ENCODE measurements at regions not wholly inside any gene's neighbourhood (a gene's known extent, or its start where the extent isn't known, plus 50 kb on each side); places are given as distances from the start of the nearest gene placed in this dataset.
A peak's percentile ranks its signal among the peaks of the same experiment; 100 is the strongest.

- ATAC-seq: no peak
Measured at GRCh38 chr4:18366892-18367291, 345.3 kb upstream of the LCORL start.

GRCh38 chr4:18366136-18366535 is 344.6 kb upstream of the LCORL start:
- Histone ChIP-seq H3K27ac (no peak overlapping the region), H3K36me3 (replicated peaks in 1 of 2; ENCODE audit: insufficient read depth in 1 of 2, low read depth in 2 of 2) (no peaks in the 10 kb centered on the region), H3K4me1 (no peaks in the 10 kb centered on the region), H3K4me3 (no peak overlapping the region), H3K27me3 (no peaks in the 10 kb centered on the region), H3K9me3 (no peaks in the 10 kb centered on the region)
- DNase-seq (no peak), ATAC-seq (no peak)
- intact Hi-C loops (cut with DNase I): no loop called here
- 61 to 68% methylated on average over 3 of the region's 3 CpGs for WGBS, 2 donors
- no peak for TF ChIP-seq POLR2A (IDR thresholded peaks at IDR 0.05)
- no peak for TF ChIP-seq CTCF (IDR thresholded peaks at IDR 0.05)

More at GRCh38 chr4:18366892-18367291, 345.3 kb upstream of the LCORL start:
- H3K9me3 ChIP-seq: no peaks in the 10 kb centered on the region
- H3K4me1 ChIP-seq: no peaks in the 10 kb centered on the region
- TF ChIP-seq POLR2A (IDR thresholded peaks at IDR 0.05) (no peak), CTCF (IDR thresholded peaks at IDR 0.05) (peak; percentile 9 to 68 (median 49))
- no peaks in the 10 kb centered on the region for H3K36me3 ChIP-seq (replicated peaks in 1 of 2; ENCODE audit: insufficient read depth in 1 of 2, low read depth in 2 of 2)
- intact Hi-C loops (cut with DNase I): no loop called here
- H3K27ac ChIP-seq: no peak overlapping the region
- no peak overlapping the region for H3K4me3 ChIP-seq
- peak in 2 of 4 donors; percentile 6 for DNase-seq
- 43 to 56% methylated on average over 2 of the region's 2 CpGs for WGBS, 2 donors
- no peaks in the 10 kb centered on the region for H3K27me3 ChIP-seq

- intact Hi-C loops (cut with DNase I): no loop called here
- Histone ChIP-seq H3K4me1 (no peaks in the 10 kb centered on the region), H3K27ac (no peak overlapping the region), H3K36me3 (replicated peaks in 1 of 2; ENCODE audit: insufficient read depth in 1 of 2, low read depth in 2 of 2) (no peaks in the 10 kb centered on the region), H3K27me3 (no peaks in the 10 kb centered on the region), H3K4me3 (no peak overlapping the region), H3K9me3 (no peaks in the 10 kb centered on the region)
- TF ChIP-seq CTCF (IDR thresholded peaks at IDR 0.05): no peak
- 80 to 94% methylated on average over 7 of the region's 7 CpGs for WGBS, 2 donors
- ATAC-seq: no peak
- DNase-seq: no peak
Measured at GRCh38 chr4:18343581-18343980, 322.0 kb upstream of the LCORL start.

- WGBS, 2 donors: 76% methylated on average over 4 of the region's 4 CpGs; no CpG with 5 or more reads in 1 of the 2 donors
- Histone ChIP-seq H3K27ac (no peak overlapping the region), H3K27me3 (no peaks in the 10 kb centered on the region), H3K9me3 (no peaks in the 10 kb centered on the region), H3K4me3 (no peak overlapping the region), H3K36me3 (replicated peaks in 1 of 2; ENCODE audit: insufficient read depth in 1 of 2, low read depth in 2 of 2) (no peaks in the 10 kb centered on the region), H3K4me1 (no peaks in the 10 kb centered on the region)
- ATAC-seq (no peak), DNase-seq (no peak)
- intact Hi-C loops (cut with DNase I): no loop called here
- TF ChIP-seq CTCF (IDR thresholded peaks at IDR 0.05): no peak
- TF ChIP-seq POLR2A (IDR thresholded peaks at IDR 0.05): no peak
Measured at GRCh38 chr4:18342847-18343246, 321.3 kb upstream of the LCORL start.

GRCh38 chr4:18321956-18322530 is 300.5 kb upstream of the LCORL start:
- intact Hi-C loops (cut with DNase I): no loop called here
- H3K27ac ChIP-seq: no peak overlapping the region
- DNase-seq: no peak
- H3K4me1 ChIP-seq: peaks cover 8% of the 10 kb centered on the region
- no peak for ATAC-seq
- H3K27me3 ChIP-seq: no peaks in the 10 kb centered on the region
- H3K9me3 ChIP-seq: no peaks in the 10 kb centered on the region
- no peak overlapping the region for H3K4me3 ChIP-seq
- no peaks in the 10 kb centered on the region for H3K36me3 ChIP-seq (replicated peaks in 1 of 2; ENCODE audit: insufficient read depth in 1 of 2, low read depth in 2 of 2)
- TF ChIP-seq POLR2A (IDR thresholded peaks at IDR 0.05) (no peak), CTCF (IDR thresholded peaks at IDR 0.05) (no peak)
- 18 to 19% methylated on average over 5 of the region's 5 CpGs for WGBS, 2 donors
